ENCODE measurements at regions not wholly inside any gene's neighbourhood (a gene's known extent, or its start where the extent isn't known, plus 50 kb on each side); places are given as distances from the start of the nearest gene placed in this dataset.

GRCh38 chr2:145137211-145137610, 617.3 kb upstream of the ZEB2 start:
- no peak for DNase-seq

DNA sequence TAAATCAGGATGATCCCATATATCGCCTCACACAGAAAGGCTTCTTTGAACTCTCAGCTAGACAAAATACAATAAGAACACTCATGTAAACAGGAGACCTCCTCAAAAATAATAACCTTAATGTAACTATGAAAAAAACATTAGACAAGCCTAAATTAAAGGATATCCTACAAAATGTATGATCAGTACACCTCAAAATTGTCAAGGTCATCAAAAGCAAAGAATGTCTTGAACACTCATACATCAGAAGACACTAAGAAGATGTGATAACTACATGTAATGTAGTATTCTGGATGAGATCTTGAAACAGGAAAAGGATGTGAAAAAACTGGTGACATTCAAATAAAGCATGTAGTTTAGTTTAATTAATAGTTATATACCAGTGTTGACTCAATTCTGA, 616.8 kb upstream of the ZEB2 start:
- no peak for DNase-seq

DNA sequence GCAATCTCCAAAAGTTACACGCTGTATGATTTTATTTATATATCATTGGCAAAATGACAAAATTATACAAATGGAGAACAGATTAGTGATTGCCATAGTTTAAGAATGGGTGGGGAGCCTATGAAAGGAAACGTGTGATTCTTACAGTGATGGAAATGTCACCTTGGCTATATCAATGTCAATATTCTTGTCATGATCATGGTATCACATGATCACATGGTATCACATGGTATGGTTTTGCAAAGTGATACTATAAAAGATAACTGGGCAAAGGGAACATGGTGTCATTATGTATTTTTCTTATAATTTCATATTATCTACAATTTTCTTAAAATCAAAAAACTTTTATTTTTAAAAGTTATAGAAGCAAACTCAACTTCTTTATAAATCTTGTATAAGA, 606.2 kb upstream of the ZEB2 start:
- no peak for DNase-seq

DNA sequence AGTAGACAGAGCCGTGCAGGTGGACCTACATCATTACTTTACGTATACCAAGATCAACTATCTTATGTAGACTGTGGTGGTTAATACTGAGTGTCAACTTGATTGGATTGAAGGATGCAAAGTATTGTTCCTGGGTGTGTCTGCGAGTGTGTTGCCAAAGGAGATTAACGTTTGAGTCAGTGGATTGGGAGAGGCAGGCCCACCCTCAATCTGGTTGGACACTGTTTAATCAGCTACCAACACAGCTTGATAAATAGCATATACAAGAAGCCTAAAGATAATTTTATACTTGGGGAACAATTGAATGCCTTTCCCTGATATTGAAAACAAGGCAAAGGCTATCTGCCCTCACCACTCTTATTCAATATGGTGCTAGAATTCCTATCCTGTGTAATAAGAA, 604.2 kb upstream of the ZEB2 start:
- DNase-seq = no peak

DNA sequence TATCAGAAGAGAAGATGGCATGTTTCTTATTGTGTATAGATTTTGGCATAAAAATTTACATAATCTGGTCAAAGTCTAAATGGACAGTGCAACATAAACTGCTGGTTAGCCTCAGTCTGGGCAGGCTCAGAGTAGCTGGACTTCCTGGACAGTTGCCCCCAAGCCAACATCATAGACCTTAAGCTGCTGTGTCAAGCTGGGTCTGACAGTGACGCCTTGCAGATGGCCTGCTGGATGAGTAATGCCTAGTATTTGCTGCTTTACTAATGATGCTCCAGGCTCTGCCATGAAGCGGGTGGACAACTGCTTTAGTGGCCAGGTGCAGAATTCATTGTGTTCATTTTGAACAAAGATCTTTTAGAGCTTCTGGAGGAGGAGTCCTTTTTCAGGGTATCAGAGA, 603.7 kb upstream of the ZEB2 start:
- DNase-seq = no peak

DNA sequence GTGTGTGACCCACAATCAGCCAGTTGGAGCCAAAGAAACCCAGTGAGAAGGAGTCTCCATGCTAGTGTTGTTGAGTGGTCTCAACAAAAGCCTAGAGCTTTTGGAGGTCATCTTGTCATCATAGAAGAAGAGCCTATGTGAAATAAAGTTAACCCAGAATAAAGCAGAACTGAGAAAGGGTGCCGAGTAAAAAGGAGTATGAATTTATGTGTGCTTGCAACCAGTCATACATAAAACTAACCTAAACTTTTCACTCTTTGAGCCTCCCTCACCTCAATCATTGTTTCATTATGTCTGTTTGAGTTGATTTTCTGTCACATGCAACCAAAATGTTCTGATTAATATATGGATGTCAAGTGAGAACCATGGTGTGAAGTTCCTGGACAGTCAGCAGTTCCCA, 599.3 kb upstream of the ZEB2 start:
- DNase-seq = no peak

DNA sequence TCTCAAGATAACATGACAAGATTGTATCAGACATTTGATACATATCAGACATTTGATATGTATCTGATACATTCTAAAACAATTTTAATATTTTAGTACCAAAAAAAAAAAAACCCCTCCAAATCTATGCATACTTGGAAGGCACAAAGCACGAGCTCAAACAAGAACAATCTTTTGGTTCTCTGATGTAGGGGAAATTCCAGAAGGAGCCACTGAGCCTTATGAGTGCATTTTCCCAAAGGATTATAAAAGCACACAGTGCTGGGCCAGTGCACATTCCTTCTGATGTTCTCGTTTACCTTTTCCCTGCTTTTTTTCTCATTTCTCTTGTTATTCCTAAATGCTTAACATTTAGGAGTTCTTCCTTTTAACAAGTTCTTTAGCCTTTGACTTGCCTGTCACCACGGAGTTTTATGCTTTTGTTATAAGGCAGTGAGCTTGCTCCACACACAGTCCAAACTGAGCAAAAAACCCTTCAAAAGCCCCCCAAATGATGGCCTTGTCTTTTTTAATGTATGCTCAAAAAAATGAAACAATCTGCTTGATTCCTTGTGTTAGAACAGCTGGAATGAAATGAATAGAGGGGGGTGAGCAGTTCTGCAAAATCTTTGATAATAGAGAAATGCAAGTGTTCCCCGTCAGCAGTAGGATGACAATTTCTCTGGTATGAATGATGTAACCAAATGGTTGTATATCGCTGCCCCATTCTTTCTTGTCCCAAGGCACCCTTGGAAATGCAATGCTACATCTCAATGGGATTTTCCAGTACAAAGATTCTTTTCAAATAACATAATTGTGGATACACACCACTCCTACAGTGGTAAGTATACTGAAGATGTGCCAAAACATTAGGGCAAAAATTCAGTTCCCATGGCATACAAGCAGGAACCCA, 597.2 kb upstream of the ZEB2 start:
- DNase-seq = no peak

GRCh38 chr2:145116056-145116455, 596.1 kb upstream of the ZEB2 start:
- DNase-seq = no peak

GRCh38 chr2:145114726-145115125, 594.8 kb upstream of the ZEB2 start:
- no peak for DNase-seq

GRCh38 chr2:145112467-145112866, 592.5 kb upstream of the ZEB2 start:
- no peak for DNase-seq

- no peak for DNase-seq
Observed at GRCh38 chr2:145110668-145111356, 590.9 kb upstream of the ZEB2 start.

DNA sequence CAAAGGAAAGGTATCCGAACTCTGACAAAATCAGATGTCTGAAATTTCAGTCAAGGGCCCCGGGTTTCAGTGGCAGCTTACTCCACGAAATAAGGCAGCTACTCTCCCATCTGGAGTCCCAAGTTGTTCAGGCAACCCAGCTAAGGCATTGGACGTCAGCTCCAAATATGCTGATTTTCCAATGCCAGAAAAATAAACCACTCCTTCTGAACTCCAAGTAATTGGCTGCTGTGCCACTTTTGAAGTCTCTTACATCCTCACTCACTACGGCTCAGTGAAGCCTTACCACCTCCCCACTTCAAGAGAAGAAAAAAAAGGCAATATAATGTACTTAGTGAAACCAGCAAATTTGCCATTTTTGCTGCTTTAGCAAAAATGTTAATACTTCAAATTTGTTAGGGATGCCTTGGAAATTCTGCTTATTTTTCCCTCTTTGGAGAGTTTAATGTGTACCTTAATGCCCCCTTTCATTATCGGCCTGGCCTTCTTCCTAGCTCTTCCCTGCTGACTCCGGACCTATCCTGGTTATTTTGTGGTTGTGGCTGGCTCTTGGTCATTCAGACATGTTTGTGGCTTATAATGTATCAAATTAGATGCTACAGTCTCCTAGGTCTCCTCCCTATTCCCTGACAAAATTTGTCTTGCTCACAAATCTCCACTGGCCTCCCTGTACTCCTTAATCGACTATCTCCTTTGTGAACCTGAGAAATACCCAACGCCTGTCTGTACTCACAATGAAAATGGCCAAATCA, 589.2 kb upstream of the ZEB2 start:
- DNase-seq = no peak

DNA sequence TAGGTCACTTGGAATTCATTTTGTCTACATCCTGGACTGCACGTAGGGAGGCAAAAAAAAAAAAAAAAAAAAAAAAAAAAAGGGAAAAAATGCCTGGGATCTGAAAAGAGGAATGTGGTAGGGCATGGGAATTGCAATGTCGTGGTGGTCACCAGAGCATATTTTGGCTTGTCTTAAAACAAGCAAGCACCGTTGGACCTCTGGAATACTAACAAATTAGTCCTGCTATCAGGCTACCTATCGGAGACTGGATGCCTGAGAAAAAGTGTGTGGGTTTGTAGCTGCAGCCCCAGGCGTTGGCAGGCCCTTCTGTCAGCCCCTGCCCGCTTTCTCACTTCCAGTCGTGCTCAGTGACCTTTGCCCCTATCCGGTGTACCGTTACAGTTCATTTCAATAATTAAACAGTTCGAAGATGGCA, 588.5 kb upstream of the ZEB2 start:
- no peak for DNase-seq

DNA sequence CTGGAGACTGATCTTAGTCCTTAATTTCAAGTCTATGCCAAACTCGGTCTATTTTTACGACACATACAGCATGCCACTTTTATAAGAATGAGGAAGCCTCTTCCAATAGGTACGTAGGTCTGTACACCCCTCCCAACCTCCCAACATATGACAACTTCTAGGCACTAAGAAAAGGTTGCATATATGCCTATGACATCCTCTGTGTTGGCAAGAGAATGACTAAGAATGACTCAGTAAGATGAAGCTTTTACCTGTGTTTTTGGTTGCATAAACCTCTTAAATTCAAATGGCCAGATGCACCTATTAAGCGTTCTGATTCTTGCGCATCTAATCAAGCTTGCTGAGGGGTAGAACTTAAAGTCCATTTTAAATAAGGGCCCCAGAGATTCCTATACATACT, 586.4 kb upstream of the ZEB2 start:
- DNase-seq = no peak

DNA sequence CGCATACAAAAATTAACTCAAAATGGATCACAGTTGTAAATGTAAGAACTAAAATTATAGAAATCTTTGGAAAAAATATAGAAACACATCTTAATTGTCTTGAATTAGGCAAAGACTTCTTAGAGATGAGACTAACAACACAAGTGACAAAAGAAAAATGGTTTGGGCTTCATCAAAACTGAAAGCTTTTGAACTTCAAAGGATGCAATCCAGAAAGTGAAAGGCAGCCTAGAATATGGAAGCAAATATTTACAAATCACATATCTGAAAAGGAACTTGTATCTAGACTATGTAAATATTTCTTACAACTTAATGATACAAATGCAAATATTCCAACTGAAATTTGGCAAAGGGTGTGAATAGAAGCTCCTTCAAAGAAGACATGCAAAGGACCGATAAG, 582.8 kb upstream of the ZEB2 start:
- DNase-seq = peak; percentile 59

GRCh38 chr2:145100301-145100700, 580.4 kb upstream of the ZEB2 start:
- DNase-seq = no peak

DNA sequence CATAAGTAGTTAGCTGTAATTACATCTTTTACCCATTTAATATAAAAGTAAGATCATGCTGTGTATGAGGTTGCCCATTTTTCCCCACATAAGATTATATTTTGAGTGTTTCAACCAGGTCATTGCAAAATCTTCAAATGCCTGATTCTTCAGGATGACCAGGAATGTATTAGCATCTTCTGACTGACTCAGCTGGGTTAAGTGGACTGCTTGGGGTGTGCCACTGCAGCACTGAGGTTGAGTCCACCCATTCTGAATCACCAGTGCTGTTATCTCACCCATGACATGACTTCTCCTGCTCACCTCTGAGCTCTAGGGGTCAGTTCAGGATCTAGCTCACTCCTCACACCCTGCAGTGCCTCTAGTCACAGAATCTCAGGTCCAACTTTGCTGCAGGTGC, 576.7 kb upstream of the ZEB2 start:
- peak; percentile 19 for DNase-seq

- DNase-seq = peak; percentile 78
Observed at GRCh38 chr2:145095641-145096435, 575.9 kb upstream of the ZEB2 start.

DNA sequence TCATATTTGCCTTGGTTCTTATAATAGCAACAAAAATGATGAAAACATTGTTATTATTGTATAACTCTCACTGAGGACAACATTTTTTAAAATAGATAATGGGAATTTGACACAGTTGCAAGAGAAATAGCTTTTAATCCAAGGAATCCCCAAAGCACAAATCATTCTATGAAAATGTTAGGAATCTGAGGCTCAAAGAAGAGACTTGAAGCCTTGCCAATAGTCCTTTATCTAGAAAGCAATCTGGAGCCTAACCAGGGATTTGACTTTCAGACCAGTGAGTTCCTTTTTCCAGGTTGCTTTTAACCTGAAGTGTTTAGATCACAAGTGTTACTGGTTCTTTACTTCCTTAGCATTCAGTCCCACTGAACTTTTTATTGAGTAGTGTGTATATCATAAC, 574.5 kb upstream of the ZEB2 start:
- no peak for DNase-seq

GRCh38 chr2:145091967-145092366, 572.0 kb upstream of the ZEB2 start:
- peak; percentile 8 for DNase-seq

DNA sequence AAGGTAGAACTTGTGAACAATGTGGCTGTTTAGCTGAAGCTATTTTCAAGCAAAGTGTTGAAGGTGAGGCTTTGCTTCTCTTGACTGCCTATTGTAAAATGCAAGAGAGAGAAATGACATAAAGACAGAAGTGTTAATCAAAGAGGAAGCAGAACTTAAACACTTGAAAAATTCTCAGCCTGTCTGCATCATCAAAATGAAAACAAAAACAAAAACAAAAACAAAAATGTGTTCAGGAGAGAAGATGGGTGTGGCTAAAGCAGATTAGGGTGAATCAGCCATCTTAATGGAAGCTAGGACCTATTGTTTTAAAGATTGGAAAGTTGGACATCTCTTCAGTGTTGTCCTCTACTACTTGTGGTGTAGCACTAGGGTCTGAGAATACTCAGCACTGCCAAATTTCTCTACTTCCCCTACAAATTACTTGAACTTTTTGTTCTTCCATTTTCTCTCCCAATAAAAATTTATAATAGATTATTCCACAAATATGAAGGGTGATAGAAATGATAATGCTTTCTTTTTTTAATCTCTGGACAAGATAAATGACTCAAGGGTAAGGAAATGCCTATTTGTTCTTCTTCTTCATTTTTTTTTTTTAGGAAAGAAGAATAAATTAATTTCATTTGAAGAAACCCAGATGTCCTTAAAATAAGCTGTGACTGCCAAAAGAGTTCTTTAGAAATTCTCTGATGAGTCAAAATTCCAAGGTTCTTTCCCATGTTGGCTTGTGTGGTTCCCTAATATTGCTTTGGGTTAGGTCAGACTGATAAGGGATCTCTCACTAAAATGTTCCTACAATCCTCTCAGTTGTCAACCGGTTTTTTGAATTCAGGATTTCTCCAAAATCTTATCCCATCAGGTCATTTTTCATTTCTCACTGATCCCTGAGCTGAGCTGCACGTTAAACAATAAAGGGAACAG, 571.2 kb upstream of the ZEB2 start:
- peak; percentile 79 for DNase-seq

GRCh38 chr2:145088756-145089155, 568.8 kb upstream of the ZEB2 start:
- no peak for DNase-seq

All from inflammatory macrophage treated with lipopolysaccharide for 4 hours (primary cell).